ENCODE measurements at regions not wholly inside any gene's neighbourhood (a gene's known extent, or its start where the extent isn't known, plus 50 kb on each side); places are given as distances from the start of the nearest gene placed in this dataset.
A peak's percentile ranks its signal among the peaks of the same experiment; 100 is the strongest.

DNA sequence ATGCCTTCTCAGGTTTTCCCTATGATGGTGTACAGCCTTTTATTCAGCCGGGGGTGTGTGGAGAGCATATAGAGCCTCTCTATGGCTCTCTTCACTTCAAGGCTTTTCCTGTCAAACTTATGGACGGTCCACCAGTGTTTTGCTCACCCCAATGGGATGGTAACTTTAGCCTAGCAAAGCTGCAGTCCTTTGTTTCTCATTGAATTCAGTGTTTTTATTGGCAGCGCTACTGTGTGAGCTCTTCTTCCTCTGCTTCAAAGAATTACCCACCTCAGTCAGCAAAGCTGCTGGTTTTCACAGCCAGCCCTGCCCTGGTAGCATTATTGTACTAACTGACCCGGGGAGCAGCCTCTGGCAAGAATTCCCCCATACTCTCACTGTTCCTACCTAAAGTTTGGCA is 145.3 kb upstream of the RRP15 start:
- no peak for DNase-seq (ENCODE audit: low spot score)

DNA sequence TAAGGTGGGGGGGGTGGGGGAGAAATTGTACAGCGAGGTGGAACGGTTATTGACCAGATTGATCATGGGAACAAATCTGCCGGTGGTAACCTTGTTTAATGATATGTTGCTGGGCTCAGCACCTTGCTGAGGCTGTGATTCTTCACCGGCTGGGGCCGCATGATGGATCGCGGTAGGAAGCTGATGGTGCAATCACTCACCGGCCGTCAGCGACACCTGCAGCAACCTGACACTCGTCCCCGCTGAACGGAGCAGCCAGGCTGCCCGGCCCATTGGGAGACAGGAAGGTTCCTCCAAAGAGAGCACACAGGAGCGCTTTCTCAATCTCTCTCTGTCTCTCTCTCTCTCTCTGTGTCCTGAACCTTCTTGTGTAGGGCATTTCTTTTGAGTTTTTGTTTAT is 128.5 kb upstream of the RRP15 start:
- DNase-seq (ENCODE audit: low spot score), result no peak

DNA sequence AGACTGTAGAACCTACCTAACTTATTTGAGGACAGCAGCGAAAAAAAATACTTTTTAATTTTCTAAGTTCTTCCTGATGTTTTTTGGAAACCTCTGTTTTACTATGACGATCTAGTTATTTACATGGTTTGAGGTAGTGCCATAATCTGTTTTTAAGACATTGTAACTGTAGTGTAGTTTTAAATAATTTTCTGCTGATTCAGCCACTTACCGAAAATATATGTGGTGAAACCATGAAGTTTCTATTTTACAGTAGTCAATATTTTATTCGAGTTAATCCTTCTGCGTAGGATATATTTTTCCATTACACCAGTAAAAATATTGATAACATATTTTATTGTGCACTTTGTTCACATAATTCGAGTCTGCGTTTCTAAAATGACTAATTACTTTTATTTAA is 121.7 kb upstream of the RRP15 start:
- DNase-seq (ENCODE audit: low spot score), result no peak

DNA sequence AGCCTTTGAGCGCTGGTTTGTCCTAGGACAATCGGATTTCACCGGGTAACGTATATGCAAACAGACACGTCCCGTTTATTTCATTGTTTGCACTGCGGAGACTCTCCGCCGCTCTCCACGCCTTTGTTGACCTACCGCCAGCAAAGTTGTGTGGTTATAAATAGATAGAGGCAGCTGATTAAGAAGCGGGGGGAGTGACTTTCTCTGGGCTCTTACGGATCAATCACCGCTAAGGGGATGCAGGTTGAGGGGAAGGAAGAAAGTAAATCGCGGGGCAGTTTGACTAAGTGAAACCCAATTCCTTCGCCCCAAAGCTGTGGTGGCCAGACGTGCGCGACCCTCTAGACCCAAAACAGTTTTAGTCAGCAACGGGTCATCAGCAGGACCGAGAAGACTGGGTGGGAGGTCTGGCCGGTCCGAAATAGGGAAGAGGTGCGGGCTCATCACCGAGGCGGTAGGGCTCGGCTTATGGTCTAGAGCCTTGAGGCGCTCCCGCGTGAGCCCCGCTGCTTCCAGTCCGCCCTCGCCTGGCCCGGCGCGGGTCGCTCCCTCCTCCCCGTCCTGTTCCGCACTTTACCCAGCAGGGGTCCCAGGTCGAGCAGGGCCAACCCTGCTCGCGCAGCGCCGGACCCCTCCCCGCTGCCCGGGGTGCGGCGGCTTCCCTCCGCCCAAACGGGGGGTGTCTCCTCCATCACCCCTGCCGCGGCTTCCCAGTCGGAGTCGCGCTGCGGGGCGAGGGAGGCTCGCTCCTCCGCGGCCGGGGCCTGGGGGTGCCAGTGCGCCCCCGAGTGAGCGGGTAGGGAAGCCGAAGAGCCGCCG is 120.8 kb upstream of the RRP15 start:
- no peak for DNase-seq (ENCODE audit: low spot score)

DNA sequence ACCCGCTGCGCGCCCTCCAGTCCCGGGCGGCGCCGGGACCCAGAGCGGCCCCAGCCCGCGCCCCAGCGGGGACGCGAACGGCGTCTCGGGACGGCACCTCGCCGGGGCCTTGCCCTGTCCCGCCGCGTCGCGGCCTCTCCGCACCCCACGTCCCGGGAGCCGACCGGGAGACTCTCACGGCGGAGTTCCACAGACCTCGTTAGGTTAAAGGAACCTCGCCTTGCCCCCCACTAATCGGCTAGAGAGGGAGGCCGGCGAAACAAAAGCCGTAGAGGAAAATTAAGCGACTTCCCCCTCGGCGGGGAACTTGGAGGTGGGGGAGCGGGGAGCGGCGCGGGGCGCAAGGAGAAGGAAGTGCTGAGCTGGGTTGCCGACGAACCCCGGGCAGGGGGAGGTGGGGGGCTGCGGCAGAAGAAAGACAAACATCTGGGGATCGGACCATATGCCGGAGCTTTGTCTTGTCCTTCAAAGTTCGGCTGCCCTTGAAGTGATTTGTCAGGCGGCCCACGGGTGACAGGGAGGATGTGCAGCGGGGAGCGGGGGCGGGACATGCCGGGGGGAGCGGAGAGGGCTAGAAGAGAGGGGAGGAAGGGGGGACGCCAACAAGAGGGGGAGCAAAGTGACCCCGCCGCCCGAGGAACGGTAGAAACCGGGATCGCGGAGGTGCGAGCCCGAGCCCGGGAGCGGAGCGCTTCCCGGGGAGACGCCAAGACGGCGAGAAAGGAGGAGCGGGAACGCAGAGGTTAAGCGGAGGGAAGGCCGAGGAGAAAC is 120.0 kb upstream of the RRP15 start:
- DNase-seq (ENCODE audit: low spot score), result no peak

DNA sequence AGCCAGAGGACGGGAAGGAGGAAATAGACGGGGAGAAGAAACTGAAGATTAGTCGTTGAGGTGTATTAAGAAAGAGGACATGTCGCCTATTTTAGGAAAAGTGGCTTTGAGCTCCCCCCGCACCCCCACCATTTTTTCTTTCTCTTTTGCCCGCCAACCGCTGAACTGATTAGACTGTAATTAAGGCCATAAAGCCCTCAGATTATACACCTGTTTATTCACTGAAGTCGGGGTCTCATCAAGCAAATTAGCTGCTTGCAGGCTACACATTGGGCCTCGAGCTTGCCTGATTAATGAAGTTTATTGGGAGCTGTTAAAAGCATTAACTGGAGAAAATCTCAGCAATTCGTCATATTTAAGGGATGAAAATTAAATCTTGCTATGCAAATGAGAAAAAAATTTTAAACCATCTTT is 119.4 kb upstream of the RRP15 start:
- no peak for DNase-seq (ENCODE audit: low spot score)

DNA sequence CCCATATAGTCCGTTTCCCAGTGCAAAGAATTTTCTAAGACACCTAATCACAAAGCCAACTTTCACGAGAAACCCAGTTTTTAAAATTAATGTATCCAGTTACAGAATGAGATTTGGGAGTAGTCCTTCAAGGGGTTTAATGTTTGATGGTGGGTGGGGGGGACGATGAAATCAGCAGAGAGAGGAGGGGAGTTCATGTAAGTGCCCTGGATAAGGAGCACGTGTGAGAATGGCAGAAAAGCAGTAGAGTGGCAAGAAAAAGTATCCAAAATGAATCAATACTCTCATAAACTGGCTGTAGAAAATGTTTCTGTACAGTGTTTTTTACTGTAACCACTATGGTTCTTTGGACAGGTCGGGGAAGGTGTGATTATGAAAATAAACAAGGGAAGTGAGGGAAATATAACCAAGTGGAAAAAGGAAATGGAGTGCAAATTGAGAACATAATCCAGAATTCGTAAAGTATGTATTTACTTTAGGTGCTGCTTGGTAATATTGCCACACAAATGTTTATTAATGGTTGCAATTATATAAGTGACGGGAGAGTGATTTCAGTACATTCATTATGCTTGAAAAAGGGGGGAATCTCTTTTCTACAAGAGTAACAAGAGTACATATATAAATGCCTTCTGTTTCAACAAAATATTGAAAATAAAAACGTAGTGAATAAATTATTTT is 118.7 kb upstream of the RRP15 start:
- DNase-seq (ENCODE audit: low spot score), result no peak

DNA sequence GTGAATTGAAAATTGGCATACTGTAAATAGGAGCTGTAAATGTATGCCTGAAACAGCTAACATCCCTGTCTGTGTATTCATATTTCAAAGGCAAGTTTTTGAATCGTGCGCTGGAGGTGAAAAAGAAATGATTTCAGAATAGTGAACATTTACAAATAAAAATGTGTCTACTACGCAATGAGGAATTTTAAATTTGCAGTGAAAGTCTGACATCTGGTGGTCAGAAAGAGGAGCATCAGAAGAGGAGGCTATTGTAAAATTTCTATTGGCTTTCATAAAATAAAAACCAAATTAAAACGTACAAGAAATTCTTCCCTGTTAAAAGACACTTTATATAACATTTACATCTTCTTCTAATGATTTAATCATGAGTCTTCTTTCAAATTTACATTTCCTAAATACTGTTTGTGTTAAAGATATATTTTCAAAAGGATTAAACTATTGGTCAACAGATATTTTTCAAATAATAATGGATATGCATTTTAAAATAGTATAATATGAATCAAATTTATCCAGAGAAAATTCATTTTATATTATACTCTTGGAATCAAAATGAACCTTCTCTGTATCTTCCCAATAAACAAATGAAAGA is 113.7 kb upstream of the RRP15 start:
- DNase-seq (ENCODE audit: low spot score), result peak; percentile 42

DNA sequence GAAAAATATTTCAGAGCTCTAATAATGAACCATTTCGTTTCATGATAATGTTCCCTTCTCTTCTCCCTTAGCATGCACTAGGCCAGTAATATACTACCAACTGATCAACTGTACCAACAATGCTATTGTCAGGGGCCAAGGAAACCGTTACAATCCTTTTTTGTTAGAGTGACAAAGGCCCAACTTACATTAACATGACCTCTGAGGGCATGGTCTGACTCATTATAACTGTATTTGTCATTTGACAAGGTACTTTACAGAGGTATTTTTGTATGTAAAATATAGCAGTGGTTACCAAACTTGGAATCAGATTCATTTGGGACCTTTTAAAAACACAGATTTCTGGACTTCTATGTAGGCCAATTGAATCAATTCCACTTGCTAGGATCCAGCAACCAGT is 102.6 kb upstream of the RRP15 start:
- DNase-seq (ENCODE audit: low spot score), result no peak

DNA sequence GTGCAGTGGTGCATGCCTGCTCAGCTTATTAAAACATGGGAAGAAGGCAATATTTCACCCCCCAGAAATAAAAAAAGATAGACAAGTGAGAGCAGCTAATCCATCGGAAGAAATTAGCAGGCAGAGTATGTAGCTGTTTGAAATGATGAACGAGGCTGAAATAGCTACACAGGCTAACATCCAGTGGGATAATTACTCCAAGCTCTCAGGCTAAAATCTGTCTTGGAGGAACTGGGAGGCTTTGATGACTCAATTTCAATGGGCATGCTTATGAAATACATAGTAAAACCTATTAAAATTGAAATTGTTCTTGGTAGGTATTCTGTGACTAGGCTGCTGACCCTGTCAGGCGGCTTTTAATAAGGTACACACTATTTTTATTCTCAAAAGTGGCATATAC is 84.1 kb upstream of the RRP15 start:
- no peak for DNase-seq (ENCODE audit: low spot score)

DNA sequence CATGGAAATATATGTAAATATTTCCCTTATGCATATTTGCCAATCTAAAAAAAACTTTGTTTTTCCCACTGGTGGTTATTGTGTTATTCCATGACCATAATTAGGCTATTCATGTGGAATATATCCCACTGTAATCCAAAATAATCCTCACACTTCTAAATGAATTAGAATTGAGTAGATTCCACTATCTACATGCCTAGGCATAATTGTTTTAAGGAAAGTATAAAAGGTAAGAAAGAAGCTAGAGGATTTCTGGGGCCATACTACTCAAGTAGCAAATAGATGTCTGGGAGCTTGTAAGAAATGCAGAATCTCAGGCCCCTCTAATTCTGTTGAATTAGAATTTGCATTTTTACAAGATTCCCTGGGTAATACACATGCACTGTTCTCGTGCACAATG is 83.5 kb upstream of the RRP15 start:
- no peak for DNase-seq (ENCODE audit: low spot score)

DNA sequence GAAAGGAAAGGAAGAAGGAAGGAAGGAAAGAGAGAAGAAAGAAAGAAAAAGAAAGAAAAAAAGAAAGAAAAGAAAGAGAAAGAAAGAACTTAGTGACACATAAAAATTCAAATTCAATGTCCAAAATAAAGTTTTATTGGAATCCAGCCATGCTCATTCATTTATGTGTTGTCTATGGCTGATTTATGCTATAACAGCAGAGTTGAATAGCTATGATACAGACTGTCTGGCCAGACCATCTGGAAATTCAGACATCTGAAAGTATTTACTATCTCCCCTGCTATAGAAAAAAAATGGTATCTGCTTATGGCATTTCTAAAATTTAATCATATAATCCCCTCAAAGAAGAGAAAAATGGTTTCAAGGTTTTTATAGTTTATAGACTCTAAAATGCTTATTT is 79.4 kb upstream of the RRP15 start:
- DNase-seq (ENCODE audit: low spot score), result no peak

DNA sequence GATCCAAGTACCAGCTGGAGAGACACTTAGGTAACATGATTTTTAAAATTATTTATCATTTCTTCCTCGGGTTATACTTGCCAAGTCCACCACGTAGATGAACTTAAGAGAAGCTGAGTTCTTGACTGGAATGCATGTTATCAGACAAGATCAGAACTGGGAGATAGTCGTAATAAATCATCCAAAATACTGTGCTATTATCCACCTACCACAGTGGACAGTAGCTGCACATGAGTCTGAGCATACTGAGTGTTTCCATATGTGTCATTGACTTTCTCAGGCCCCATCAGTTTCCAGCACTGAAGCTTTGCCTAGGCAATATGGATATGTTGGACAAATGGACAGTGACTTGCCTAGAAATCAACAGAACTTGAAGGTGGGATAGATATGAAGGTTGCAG is 77.9 kb upstream of the RRP15 start:
- DNase-seq (ENCODE audit: low spot score), result no peak

DNA sequence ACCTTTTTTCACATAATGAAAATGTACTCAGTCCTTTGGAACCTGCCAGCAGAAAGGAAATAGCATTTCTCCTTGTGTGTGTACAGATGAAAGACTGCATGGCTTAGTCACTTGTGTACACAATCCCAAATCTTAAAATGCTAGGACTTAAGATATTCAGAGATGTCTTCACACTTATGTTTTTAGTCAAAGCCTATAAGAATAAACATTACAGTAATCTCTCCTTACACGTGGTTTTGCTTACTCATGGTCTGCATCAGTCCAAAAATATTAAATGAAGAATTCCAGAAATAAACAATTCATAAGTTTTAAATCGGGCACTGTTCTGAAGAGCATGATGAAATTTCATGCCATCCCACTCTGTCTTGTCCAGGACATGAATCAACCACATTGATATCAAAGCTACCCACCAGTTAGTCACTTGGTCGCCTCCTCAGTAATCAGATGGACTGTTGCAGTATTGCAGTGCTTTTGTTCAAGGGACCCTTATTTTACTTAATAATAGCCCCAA is 75.7 kb upstream of the RRP15 start:
- DNase-seq (ENCODE audit: low spot score), result peak; percentile 63

DNA sequence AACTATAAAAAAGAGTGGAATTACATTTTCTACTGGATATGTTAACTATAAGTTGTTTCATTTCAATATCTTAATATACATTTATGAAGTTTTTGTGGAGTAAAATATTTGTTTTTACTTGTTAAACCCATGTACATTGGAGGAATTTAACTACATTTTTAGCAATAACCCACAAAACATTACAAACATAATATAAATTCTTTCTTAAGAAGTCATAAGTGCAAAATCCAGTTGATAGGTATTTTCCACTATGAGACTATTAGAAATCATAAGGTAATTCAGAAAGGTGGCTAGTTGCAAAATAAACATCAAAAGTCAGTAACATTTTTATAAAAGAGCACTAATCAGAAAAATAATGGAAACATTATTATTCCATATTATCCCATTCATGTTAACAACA is 73.9 kb upstream of the RRP15 start:
- no peak for DNase-seq (ENCODE audit: low spot score)

DNA sequence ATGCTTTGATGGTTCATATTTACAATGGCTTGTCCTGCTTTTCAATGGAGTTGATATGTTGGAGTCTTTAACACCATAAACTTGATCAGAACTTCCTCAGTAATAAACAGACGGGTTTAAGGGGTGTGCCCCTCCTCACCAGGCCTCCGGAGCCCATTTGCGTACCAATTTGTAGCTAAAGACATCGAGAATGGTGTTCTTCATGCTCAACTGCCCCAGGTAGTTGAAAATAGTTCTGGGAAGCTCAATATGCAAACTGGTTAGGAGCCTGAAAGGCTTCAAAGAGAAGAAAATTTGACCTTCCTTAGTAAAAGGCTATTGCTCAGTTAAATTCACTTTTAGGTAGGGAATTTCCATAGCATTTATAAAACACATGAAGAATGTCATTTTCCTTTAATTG is 68.1 kb upstream of the RRP15 start:
- DNase-seq (ENCODE audit: low spot score), result no peak

DNA sequence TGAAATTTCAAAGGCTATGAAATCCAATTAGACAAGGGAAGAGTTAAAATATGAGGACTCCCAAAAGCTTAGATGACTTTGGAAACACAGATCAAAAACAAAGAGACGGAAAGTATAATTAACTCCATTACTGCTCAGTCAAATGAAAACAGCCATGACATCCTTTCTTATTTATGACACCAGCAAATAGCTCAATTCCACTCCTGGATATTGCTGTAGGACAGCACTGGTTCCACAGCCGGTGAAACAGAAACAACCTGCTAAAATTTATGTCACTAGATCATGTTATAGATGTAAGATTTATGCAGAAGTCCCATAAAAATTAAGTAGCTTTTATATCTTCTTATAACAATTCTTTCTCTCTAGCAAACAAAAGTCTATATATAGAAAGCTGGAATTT is 65.6 kb upstream of the RRP15 start:
- no peak for DNase-seq (ENCODE audit: low spot score)

DNA sequence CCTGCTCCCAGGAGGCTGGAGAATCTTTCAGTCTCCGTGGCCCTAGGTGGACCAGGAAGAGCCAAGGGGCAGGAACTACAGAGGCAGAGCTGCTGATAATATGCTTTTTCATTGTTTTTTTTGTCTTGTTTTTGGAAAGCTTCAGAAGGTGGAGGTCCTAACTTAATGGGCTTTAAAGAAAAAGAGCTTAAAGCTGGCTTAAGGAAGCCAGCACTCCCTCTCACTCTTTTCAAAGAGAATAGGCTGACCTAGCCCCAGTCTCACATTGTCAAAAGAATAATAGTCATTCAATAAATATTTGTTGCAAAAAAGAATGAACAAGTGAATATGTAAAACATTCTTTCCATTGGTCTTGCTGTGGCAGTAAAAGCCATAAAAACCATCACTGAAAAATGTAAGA is 61.0 kb upstream of the RRP15 start:
- no peak for DNase-seq (ENCODE audit: low spot score)

DNA sequence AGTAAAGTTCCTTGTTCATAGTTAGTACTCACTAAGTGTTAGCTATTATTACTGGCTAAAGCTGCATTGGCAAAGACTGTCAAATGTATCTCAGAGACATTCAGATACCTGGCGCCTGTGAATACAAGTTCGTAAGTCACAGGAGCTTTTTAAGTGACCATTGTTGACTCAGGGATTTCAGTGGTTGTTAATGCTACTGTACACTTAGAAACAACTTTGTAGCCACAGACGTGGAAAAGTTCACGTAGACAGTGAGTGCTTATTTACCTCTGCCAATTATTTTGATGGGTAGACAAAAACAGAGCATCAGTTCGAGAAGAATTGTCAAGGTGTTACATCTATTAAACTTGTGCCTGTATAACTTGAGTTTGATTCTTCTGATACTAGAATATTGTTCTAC is 59.1 kb upstream of the RRP15 start:
- DNase-seq (ENCODE audit: low spot score), result no peak

Data from COLO829 (cell line).